WTC11 (cell line): ENCODE measurements at regions not wholly inside any gene's neighbourhood (a gene's known extent, or its start where the extent isn't known, plus 50 kb on each side); places are given as distances from the start of the nearest gene placed in this dataset.

Experiments
- ATF1 ChIP-seq: sonication (generic); formaldehyde crosslinking; IDR thresholded peaks from 2 replicates; pipeline ENCODE4 v1.8.1; 2023; ENCODE audit warnings: mild to moderate bottlenecking, moderate library complexity, missing genetic modification reagents
- CTCF ChIP-seq: fragments of 200-600 bp; IDR thresholded peaks from 2 replicates; pipeline ENCODE4 v1.8.0; 2022; ENCODE audit warnings: antibody characterized with exemption
- ESRRA ChIP-seq: sonication (generic); formaldehyde crosslinking; IDR thresholded peaks from 2 replicates; pipeline ENCODE4 v1.8.1; 2022; ENCODE audit warnings: mild to moderate bottlenecking, missing genetic modification reagents, borderline replicate concordance
- KAT7 ChIP-seq: sonication (generic); formaldehyde crosslinking; IDR thresholded peaks from 2 replicates; pipeline ENCODE4 v1.8.1; 2023; ENCODE audit warnings: missing genetic modification reagents, mild to moderate bottlenecking, borderline replicate concordance
- MAX ChIP-seq: sonication (generic); formaldehyde crosslinking; IDR thresholded peaks from 2 replicates; pipeline ENCODE4 v1.8.0; 2022; ENCODE audit warnings: mild to moderate bottlenecking, missing genetic modification reagents
- MLX ChIP-seq: sonication (generic); formaldehyde crosslinking; IDR thresholded peaks from 2 replicates; pipeline ENCODE4 v1.8.1; 2023; ENCODE audit warnings: mild to moderate bottlenecking, missing genetic modification reagents, moderate library complexity
- NFE2L1 ChIP-seq: sonication (generic); formaldehyde crosslinking; IDR thresholded peaks from 2 replicates; pipeline ENCODE4 v1.8.1; 2023; ENCODE audit warnings: missing genetic modification reagents
- TP53 ChIP-seq: sonication (generic); formaldehyde crosslinking; IDR thresholded peaks from 2 replicates; pipeline ENCODE4 v1.8.1; 2023; ENCODE audit warnings: mild to moderate bottlenecking, missing genetic modification reagents
- ZNF396 ChIP-seq: fragments of 250-450 bp; sonication (Bioruptor Pico); IDR thresholded peaks from 2 replicates; pipeline ENCODE4 v1.8.0; 2021; ENCODE audit warnings: mild to moderate bottlenecking, moderate library complexity, borderline replicate concordance
- ZNF416 ChIP-seq: fragments of 250-450 bp; sonication (Bioruptor Pico); IDR thresholded peaks from 2 replicates; pipeline ENCODE4 v1.9.0; 2021; ENCODE audit warnings: mild to moderate bottlenecking, inconsistent platforms
- ZNF671 ChIP-seq: fragments of 250-450 bp; sonication (Bioruptor Pico); IDR thresholded peaks from 2 replicates; pipeline ENCODE4 v1.8.0; 2021; ENCODE audit warnings: mild to moderate bottlenecking

GRCh38 chr3:146359841-146360240 is 108.9 kb upstream of the PLSCR4 start:
- TF ChIP-seq ZNF396 (CRISPR knock-in tag), result no peak
- no peak for TF ChIP-seq CTCF
- no peak for TF ChIP-seq MAX (CRISPR knock-in tag)
- TF ChIP-seq ZNF671, result no peak
- TF ChIP-seq ZNF416, result no peak
- TF ChIP-seq KAT7, result no peak
- TF ChIP-seq ESRRA (CRISPR knock-in tag), result no peak
- TF ChIP-seq MLX (CRISPR knock-in tag), result no peak
- no peak for TF ChIP-seq TP53 (CRISPR knock-in tag)
- TF ChIP-seq NFE2L1, result no peak
- TF ChIP-seq ATF1 (CRISPR knock-in tag), result no peak
